NCI-H1694 treated with DMSO at 0.1 percent for 48 hours (cell line): ENCODE measurements at regions not wholly inside any gene's neighbourhood (a gene's known extent, or its start where the extent isn't known, plus 50 kb on each side); places are given as distances from the start of the nearest gene placed in this dataset.
"Not testable (repeated sequence)": the region's sequence is repeated elsewhere in the genome, so short reads cannot be mapped to it uniquely, and the experiment has no call there.

ENCODE experiments used
- DNase-seq: peaks from one replicate; lab custom pipeline; 2025; lab: John Stamatoyannopoulos, UW

GRCh38 chr1:228796945-228797344, 61.7 kb downstream of the RHOU start:
- DNase-seq = not testable (repeated sequence)

GRCh38 chr1:228798035-228798434, 62.8 kb downstream of the RHOU start:
- DNase-seq = no peak

DNA sequence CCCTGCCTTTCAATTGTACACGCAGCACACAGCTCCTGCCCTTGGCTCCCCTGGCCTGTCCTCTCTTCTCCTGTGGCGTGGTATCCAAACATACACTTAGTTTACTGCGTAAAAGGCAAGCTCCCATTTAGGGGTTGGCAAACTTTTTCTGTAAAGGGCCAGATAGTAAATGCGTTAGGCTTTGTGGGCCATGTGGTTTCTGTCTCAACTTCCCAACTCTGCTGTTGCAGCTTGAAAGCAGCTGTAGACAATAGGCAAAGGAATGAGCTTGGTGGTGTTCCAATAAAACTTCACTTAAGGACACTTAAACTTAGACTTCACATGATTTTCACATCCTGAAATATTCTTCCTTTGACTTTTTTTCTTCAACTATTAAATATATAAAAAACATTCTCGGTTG, 63.3 kb downstream of the RHOU start:
- DNase-seq = no peak

- DNase-seq = no peak
These were observed 64.6 kb downstream of the RHOU start for GRCh38 chr1:228799924-228800323.

- no peak for DNase-seq
These were observed 65.8 kb downstream of the RHOU start for GRCh38 chr1:228801068-228801467.

DNA sequence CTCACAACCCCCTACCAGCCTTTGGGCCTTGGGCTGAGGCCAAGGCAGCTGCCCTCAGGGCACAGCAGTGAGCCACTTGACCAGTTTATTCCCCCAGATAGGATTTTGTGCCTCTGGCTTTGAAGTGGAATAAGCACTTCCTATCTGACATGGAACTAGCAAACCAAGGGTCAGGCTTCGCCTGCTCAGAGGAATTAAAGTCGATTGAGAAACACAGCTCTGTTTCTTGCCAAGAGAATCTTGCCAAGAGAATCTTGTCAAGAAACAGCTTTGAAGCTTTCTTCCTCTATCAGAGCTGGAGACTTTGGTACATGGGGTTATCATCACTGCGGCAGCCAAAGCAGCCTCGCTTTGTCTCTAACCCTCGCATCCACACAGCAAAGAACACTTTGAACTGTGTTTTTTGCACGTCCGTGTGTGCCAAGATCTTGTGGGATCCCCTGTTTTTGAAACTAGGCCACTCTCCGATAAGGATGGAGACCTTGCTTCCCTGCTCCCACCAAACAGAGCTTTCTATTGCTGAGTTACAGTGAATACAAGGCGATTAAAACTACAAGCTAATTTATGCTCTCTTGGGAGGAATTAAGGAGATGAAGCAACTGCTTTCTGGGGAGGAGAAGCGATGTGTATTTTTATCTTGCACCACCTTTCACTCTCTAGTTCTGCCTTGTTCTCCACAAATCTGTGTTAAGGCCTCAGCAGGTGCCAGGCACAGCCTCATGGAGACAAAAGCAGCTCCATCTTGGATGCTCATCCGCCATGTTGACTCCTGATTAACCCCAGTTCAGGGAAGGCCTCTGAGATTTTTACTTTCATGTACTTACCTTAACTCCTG, 67.3 kb downstream of the RHOU start:
- no peak for DNase-seq

- DNase-seq = no peak
These were observed 68.1 kb downstream of the RHOU start for GRCh38 chr1:228803421-228803820.

GRCh38 chr1:228804173-228804572, 68.9 kb downstream of the RHOU start:
- no peak for DNase-seq

GRCh38 chr1:228804640-228805413, 69.5 kb downstream of the RHOU start:
- DNase-seq = no peak

DNA sequence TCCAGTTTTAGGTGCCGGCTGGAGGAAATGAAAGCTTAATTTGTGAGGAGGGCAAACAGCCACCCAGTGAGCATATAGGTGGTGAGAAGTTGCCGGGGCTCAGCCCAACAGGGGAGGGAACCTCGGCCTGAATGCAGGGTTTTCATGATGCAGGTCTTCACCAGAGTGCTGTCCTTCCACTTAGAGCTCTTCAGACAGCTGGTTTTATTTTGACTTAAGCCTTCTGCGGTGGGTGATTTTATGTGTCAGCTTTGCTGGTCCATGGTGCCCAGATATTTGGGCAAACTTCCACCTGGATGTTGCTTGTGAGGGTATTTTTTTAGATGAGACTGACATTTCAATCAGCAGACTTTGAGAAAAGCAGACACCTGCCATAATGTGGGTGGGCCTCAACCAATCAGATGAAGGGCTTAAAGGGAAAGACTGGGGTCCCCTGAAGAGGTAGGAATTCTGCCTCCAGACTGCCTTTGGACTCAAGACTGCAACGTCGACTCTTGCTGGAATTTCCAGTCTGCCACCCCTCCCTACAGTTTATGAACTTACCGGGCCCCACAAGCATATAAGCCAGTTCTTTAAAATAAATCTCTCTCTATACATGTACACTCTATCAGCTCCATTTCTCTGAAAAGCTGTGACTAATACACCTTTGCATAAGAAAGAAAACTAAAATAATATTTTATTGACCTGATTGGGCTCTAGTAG, 72.8 kb downstream of the RHOU start:
- DNase-seq = no peak

DNA sequence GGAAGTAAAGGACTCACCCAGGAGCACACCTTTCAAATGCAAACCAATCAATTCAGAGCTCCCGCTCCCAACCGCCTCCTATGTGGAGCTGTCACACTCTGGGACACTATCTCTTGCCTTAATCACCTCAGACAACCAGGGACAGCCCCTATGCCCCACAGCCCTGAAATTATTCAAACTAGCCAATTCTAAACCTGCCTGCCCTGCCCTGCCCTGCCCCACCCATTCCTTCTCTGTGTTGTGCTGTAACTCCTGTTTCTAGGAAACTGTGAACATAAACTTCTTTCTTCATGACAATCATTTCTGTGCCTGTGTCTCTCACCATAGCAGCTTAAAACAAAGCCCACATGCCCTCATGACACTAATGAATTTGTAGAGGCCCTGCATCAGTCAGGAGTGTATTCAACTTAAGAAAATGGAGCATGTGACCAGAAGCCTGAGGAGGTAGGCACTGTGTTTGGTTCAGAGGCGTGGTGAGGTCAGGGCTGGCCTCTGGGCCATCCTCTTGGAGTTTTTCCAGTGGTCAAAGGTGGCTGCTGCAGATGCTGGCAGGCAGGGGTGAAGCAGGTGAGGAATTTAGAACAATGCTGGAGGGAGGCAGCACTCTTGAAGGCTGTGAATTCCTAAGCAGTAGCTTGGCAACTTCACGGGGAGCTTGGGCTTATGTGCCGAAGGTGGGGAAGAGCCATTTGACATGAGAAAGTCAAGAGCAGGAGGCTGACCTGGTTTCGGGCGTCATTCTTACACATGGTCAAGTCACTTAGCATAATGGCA, 74.5 kb downstream of the RHOU start:
- no peak for DNase-seq

DNA sequence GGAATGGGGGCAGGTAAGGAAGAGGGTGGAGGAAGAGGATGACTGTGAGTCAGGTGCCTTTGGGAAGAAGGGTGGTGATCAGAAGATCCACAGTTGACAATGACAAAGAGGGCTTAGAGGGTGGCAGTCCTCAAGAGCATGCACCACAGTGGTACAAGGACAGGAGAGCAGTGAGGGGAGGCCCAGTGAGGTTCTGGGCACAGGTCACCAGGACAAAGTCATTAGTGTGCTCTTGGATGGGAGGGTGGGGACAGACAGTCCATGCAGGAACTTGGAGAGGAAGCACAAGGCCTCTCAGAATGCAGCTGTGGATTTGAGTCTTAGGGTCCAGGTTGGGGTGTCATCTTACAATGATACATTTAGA, 75.1 kb downstream of the RHOU start:
- no peak for DNase-seq

DNA sequence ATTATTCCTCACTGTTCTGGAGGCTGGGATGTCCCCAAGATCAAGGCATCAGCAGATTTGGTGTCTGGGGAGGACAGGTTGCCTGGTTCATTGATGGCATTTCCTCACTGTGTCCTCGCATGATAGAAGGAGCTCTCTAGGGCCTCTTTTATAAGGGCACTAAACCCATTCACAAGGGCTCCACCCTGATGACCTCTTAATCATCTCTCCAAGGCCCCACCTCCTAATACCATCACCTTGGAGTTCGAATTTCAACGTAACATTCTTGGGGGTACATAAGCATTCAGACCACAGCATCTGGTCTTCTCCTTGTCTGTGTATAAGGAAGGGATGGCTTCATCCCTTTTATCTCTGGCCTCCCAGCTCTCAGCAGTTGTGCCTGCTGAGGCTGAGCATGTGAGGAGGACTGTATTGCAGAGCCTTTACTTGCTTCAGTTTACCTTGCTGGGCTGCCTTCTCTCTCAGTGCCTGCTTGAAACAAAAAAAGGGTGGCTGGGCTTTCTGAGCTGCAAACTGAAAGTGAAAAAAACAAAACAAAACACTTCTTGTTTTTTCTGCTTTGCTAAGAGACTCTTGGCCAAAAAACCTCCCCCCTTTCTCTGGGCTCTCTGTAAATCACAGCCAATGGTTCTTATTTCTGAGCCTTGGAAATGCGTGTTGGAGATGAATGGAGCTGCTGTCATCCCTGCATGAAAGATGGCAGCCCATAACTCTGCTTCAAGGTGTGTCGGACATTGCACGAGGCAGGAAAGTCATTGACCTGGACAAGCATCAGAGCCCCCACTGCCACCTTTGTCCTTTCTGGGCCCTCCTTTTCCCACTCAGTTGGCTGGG, 75.8 kb downstream of the RHOU start:
- no peak for DNase-seq

DNA sequence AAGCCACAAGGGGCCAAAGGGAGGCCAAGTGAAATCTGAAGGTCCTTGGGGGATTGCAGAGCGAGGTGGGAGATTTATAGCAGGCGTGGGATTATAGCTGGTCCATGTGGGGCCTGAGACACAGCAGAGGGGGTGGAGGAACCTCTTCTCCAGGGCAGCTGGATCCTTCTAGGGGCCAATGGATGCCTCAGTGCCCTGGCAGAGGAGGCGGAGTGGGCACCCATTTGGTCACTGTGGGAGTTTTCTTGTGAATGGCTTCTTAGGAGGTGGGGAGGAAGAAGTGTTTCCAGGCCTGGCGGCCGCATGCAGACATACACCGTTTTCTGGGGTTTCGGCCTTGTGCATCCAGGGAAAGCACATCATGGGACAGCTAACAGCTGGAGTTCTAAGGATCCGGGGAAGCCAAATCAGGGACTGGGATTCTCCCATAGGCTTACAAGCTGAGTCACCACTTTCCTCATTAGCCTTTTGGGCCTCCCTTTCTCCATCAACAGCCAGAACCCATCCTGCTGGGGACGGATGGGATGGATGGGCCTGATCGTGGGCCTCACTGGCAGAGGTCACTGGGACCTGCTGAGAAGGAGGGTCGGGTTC, 76.5 kb downstream of the RHOU start:
- no peak for DNase-seq

DNA sequence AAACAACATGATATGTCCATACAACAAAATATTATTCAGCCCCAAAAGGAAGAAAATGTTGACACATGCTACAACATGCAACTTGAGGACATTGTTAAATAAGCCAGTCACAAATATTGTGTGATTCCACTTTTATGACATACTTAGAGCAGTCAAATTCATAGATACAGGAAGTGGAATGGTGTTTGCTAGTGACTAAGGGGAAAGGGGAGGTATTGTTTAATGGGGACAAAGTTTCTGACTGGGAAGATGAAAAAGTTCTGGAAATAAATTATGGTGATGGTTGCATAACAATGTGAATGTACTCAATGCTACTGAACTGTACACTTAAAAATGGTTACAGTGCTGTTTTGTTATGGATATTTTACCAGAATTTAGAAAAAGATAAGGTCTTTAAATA, 77.7 kb downstream of the RHOU start:
- no peak for DNase-seq

DNA sequence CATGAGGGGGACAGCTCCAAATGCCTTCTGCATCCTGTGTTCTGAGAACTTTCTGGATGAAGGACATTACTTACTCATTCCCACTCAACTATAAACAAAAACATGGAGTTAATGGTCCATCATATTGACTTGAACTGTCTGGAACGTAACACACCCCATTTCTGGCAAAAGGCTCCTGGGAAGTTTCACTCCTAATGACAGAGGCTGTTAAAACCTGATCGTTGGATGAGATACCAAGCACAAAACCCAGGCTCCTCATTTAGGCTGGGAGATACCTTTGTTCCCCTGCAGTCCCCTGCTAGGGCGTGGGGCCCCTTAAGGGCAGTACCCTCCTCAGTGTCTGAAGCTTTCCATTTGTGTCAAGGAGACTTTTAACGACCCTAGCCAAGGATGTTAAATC, 78.9 kb downstream of the RHOU start:
- DNase-seq = no peak

DNA sequence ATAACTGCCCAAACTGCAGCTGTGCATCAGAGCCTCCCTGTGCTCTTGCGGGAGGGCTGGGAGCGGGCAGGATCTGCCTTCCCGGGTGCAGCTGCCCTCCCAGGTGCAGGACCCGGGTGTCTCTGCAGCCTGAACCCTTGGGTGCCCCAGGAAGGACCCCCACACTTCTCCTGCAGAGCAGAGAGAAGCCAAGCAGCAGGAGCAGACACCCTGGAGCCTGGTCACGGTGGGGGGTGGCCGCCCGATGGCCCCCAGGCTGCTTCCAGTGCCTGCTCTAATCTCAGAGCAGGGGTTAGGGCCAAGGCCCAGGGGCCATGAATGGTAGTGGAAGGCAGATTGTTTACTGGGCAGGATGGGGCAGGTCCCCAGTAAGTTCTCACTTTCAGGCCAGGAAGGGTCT, 83.0 kb downstream of the RHOU start:
- DNase-seq = no peak

- DNase-seq = no peak
These were observed 83.8 kb downstream of the RHOU start for GRCh38 chr1:228818928-228819630.

GRCh38 chr1:228821252-228821651, 86.0 kb downstream of the RHOU start:
- DNase-seq = no peak

GRCh38 chr1:228823200-228823599, 87.9 kb downstream of the RHOU start:
- no peak for DNase-seq
